Duodenal mucosa (tissue), 2 donors: ENCODE measurements at regions not wholly inside any gene's neighbourhood (a gene's known extent, or its start where the extent isn't known, plus 50 kb on each side); places are given as distances from the start of the nearest gene placed in this dataset.

Experiments used
- H3K27ac ChIP-seq: one replicate; pipeline ENCODE4 v1.7.0; 2013; ENCODE audit warnings: low read depth, low read length
- H3K27me3 ChIP-seq, 2 donors: one replicate each; pipeline ENCODE4 v1.7.0; 2013; ENCODE audit warnings: low read length in 2 of 2, control low read depth in 1 of 2; ENCODE audit not compliant: insufficient read depth in 2 of 2, control insufficient read depth in 1 of 2
- H3K36me3 ChIP-seq, 2 donors: one replicate each; pipeline ENCODE4 v1.7.0; 2013; ENCODE audit warnings: low read length in 2 of 2, control low read depth in 1 of 2; ENCODE audit not compliant: insufficient read depth in 2 of 2, control insufficient read depth in 1 of 2
- H3K4me1 ChIP-seq, 2 donors: one replicate each; pipeline ENCODE4 v1.7.0; 2013; ENCODE audit warnings: low read length in 2 of 2, control low read depth in 1 of 2; ENCODE audit not compliant: insufficient read depth in 2 of 2, control insufficient read depth in 1 of 2
- H3K4me3 ChIP-seq, 2 donors: one replicate each; pipeline ENCODE4 v1.7.0; 2013; ENCODE audit warnings: low read length in 2 of 2, low read depth in 1 of 2
- H3K9ac ChIP-seq, 2 donors: one replicate each; pipeline ENCODE4 v1.7.0; 2013; ENCODE audit warnings: low read length in 2 of 2, low read depth in 1 of 2
- H3K9me3 ChIP-seq, 2 donors: one replicate each; pipeline ENCODE4 v1.7.0; 2013; ENCODE audit warnings: low read length in 2 of 2, control low read depth in 1 of 2; ENCODE audit not compliant: control insufficient read depth in 1 of 2

- Histone ChIP-seq H3K9me3 (no peaks in the 10 kb centered on the region), H3K4me3 (no peak overlapping the region), H3K27me3 (no peaks in the 10 kb centered on the region), H3K27ac (no peak overlapping the region), H3K4me1 (peaks cover 50 to 55% of the 10 kb centered on the region in 2 donors), H3K36me3 (no peaks in the 10 kb centered on the region), H3K9ac (no peak overlapping the region)
Observed at GRCh38 chr1:58881471-58881994, 97.7 kb upstream of the JUN start.

- H3K27me3 ChIP-seq = no peaks in the 10 kb centered on the region
- no peaks in the 10 kb centered on the region for H3K36me3 ChIP-seq
- H3K27ac ChIP-seq = no peak overlapping the region
- H3K4me1 ChIP-seq = peaks cover 52 to 59% of the 10 kb centered on the region in 2 donors
- H3K9me3 ChIP-seq = no peaks in the 10 kb centered on the region
- no peak overlapping the region for H3K4me3 ChIP-seq
- no peak overlapping the region for H3K9ac ChIP-seq
Observed at GRCh38 chr1:58882322-58882948, 98.6 kb upstream of the JUN start.

GRCh38 chr1:58883037-58883887 lies 99.4 kb upstream of the JUN start:
- no peaks in the 10 kb centered on the region for H3K9me3 ChIP-seq
- no peaks in the 10 kb centered on the region for H3K27me3 ChIP-seq
- H3K27ac ChIP-seq = peak overlapping the region; percentile 55
- H3K36me3 ChIP-seq = no peaks in the 10 kb centered on the region
- H3K9ac ChIP-seq = no peak overlapping the region
- no peak overlapping the region for H3K4me3 ChIP-seq
- H3K4me1 ChIP-seq = peaks cover 52 to 59% of the 10 kb centered on the region in 2 donors

- Histone ChIP-seq H3K9ac (no peak overlapping the region), H3K27ac (peak overlapping the region; percentile 55), H3K4me1 (peaks cover 52 to 62% of the 10 kb centered on the region in 2 donors), H3K27me3 (no peaks in the 10 kb centered on the region), H3K36me3 (no peaks in the 10 kb centered on the region), H3K4me3 (no peak overlapping the region), H3K9me3 (no peaks in the 10 kb centered on the region)
Observed at GRCh38 chr1:58883888-58884482, 100.1 kb upstream of the JUN start.

- Histone ChIP-seq H3K27ac (peak overlapping the region; percentile 28), H3K9ac (peak overlapping the region in 1 of 2 donors; percentile 14), H3K27me3 (no peaks in the 10 kb centered on the region), H3K36me3 (no peaks in the 10 kb centered on the region), H3K4me3 (no peak overlapping the region), H3K4me1 (peaks cover 54 to 69% of the 10 kb centered on the region in 2 donors), H3K9me3 (no peaks in the 10 kb centered on the region)
Observed at GRCh38 chr1:58884706-58885661, 101.1 kb upstream of the JUN start.

GRCh38 chr1:58885998-58886397 lies 102.2 kb upstream of the JUN start:
- no peak overlapping the region for H3K27ac ChIP-seq
- no peaks in the 10 kb centered on the region for H3K9me3 ChIP-seq
- H3K4me1 ChIP-seq = peaks cover 63 to 76% of the 10 kb centered on the region in 2 donors
- H3K9ac ChIP-seq = no peak overlapping the region
- no peaks in the 10 kb centered on the region for H3K27me3 ChIP-seq
- no peaks in the 10 kb centered on the region for H3K36me3 ChIP-seq
- no peak overlapping the region for H3K4me3 ChIP-seq

GRCh38 chr1:58886611-58887010 lies 102.8 kb upstream of the JUN start:
- Histone ChIP-seq H3K27ac (no peak overlapping the region), H3K4me3 (no peak overlapping the region), H3K9ac (no peak overlapping the region), H3K9me3 (no peaks in the 10 kb centered on the region), H3K27me3 (no peaks in the 10 kb centered on the region), H3K4me1 (peaks cover 60 to 76% of the 10 kb centered on the region in 2 donors), H3K36me3 (no peaks in the 10 kb centered on the region)

GRCh38 chr1:58887059-58887458 lies 103.2 kb upstream of the JUN start:
- Histone ChIP-seq H3K27ac (no peak overlapping the region), H3K4me1 (peaks cover 55 to 71% of the 10 kb centered on the region in 2 donors), H3K9ac (no peak overlapping the region)

GRCh38 chr1:58888833-58889232 lies 105.0 kb upstream of the JUN start:
- no peak overlapping the region for H3K9ac ChIP-seq
- H3K4me1 ChIP-seq = peaks cover 49 to 65% of the 10 kb centered on the region in 2 donors
- H3K4me3 ChIP-seq = no peak overlapping the region
- no peak overlapping the region for H3K27ac ChIP-seq
- no peaks in the 10 kb centered on the region for H3K9me3 ChIP-seq
- no peaks in the 10 kb centered on the region for H3K36me3 ChIP-seq
- no peaks in the 10 kb centered on the region for H3K27me3 ChIP-seq

More at GRCh38 chr1:58887059-58887458, 103.2 kb upstream of the JUN start:
- no peaks in the 10 kb centered on the region for H3K36me3 ChIP-seq
- no peaks in the 10 kb centered on the region for H3K27me3 ChIP-seq
- no peak overlapping the region for H3K4me3 ChIP-seq
- no peaks in the 10 kb centered on the region for H3K9me3 ChIP-seq
